ENCODE measurements at regions not wholly inside any gene's neighbourhood (a gene's known extent, or its start where the extent isn't known, plus 50 kb on each side); places are given as distances from the start of the nearest gene placed in this dataset.

GRCh38 chr2:57859755-57860154, 186.9 kb upstream of the VRK2 start:
- TF ChIP-seq, protein P1, sequence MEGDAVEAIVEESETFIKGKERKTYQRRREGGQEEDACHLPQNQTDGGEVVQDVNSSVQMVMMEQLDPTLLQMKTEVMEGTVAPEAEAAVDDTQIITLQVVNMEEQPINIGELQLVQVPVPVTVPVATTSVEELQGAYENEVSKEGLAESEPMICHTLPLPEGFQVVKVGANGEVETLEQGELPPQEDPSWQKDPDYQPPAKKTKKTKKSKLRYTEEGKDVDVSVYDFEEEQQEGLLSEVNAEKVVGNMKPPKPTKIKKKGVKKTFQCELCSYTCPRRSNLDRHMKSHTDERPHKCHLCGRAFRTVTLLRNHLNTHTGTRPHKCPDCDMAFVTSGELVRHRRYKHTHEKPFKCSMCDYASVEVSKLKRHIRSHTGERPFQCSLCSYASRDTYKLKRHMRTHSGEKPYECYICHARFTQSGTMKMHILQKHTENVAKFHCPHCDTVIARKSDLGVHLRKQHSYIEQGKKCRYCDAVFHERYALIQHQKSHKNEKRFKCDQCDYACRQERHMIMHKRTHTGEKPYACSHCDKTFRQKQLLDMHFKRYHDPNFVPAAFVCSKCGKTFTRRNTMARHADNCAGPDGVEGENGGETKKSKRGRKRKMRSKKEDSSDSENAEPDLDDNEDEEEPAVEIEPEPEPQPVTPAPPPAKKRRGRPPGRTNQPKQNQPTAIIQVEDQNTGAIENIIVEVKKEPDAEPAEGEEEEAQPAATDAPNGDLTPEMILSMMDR (IDR thresholded peaks at IDR 0.05; ENCODE audit: low read depth, low read length), result no peak
- TF ChIP-seq POLR2A (IDR thresholded peaks at IDR 0.05; ENCODE audit: extremely low read depth, insufficient read length), result no peak

All from NB4 (cell line).